ENCODE measurements at regions not wholly inside any gene's neighbourhood (a gene's known extent, or its start where the extent isn't known, plus 50 kb on each side); places are given as distances from the start of the nearest gene placed in this dataset.

- Histone ChIP-seq H2AFZ (ENCODE audit: insufficient read depth, low read length, poor library complexity) (no peak overlapping the region), H2BK12ac (ENCODE audit: low read length) (no peak overlapping the region), H2BK5ac (ENCODE audit: low read depth, low read length, poor library complexity) (no peak overlapping the region), H4K8ac (ENCODE audit: low read depth, low read length) (no peak overlapping the region), H4K12ac (ENCODE audit: low read depth, low read length) (no peak overlapping the region), H3K4me3 (ENCODE audit: low read depth, low read length) (no peak overlapping the region), H2AK5ac (ENCODE audit: low read length) (no peak overlapping the region), H3K4me1 (ENCODE audit: control insufficient read depth in 1 of 2, insufficient read depth in 2 of 2, low read length in 2 of 2) (no peaks in the 10 kb centered on the region), H4K91ac (ENCODE audit: low read depth, low read length) (no peak overlapping the region), H2BK120ac (ENCODE audit: insufficient read depth, low read length, poor library complexity) (no peak overlapping the region), H3K23ac (ENCODE audit: low read length) (no peak overlapping the region), H3K79me1 (ENCODE audit: low read length) (no peaks in the 10 kb centered on the region), H3K27me3 (ENCODE audit: insufficient read depth, low read length) (peaks cover 2% of the 10 kb centered on the region), H3K36me3 (ENCODE audit: control insufficient read depth in 1 of 2, insufficient read depth in 2 of 2, low read length in 2 of 2) (no peaks in the 10 kb centered on the region), H3K9ac (ENCODE audit: low read length) (no peak overlapping the region), H3K4me2 (ENCODE audit: low read length) (no peak overlapping the region), H3K14ac (ENCODE audit: low read length) (no peak overlapping the region), H3K79me2 (ENCODE audit: control insufficient read depth, insufficient read depth, low read length, poor library complexity) (no peaks in the 10 kb centered on the region), H3K27ac (ENCODE audit: low read depth, low read length) (no peak overlapping the region), H3K18ac (ENCODE audit: low read length) (no peak overlapping the region), H3K4ac (ENCODE audit: low read depth, low read length) (no peak overlapping the region), H3K9me3 (ENCODE audit: insufficient read depth, low read depth, low read length) (no peaks in the 10 kb centered on the region)
- DNase-seq = no peak
- 50% methylated on average over 2 of the region's 4 CpGs for WGBS (ENCODE audit: extremely low coverage, insufficient coverage, insufficient read length)
Measured at GRCh38 chr6:44618371-44618770, 230.9 kb downstream of the CDC5L start.

- WGBS (ENCODE audit: extremely low coverage, insufficient coverage, insufficient read length) = no CpG with 5 or more reads among the region's 4 CpGs
- no peak overlapping the region for H3K27ac ChIP-seq (ENCODE audit: low read depth, low read length)
- H3K4ac ChIP-seq (ENCODE audit: low read depth, low read length) = no peak overlapping the region
- no peak overlapping the region for H3K4me3 ChIP-seq (ENCODE audit: low read depth, low read length)
- no peak overlapping the region for H3K23ac ChIP-seq (ENCODE audit: low read length)
- H3K9me3 ChIP-seq (ENCODE audit: insufficient read depth, low read depth, low read length) = peaks cover under 1% of the 10 kb centered on the region
- H2AK5ac ChIP-seq (ENCODE audit: low read length) = no peak overlapping the region
- no peak overlapping the region for H3K9ac ChIP-seq (ENCODE audit: low read length)
- H4K8ac ChIP-seq (ENCODE audit: low read depth, low read length) = no peak overlapping the region
- H3K14ac ChIP-seq (ENCODE audit: low read length) = no peak overlapping the region
- no peak overlapping the region for H3K18ac ChIP-seq (ENCODE audit: low read length)
- no peak overlapping the region for H2BK120ac ChIP-seq (ENCODE audit: insufficient read depth, low read length, poor library complexity)
- H3K79me2 ChIP-seq (ENCODE audit: control insufficient read depth, insufficient read depth, low read length, poor library complexity) = no peaks in the 10 kb centered on the region
- H2BK12ac ChIP-seq (ENCODE audit: low read length) = no peak overlapping the region
- no peak overlapping the region for H4K91ac ChIP-seq (ENCODE audit: low read depth, low read length)
- DNase-seq = no peak
- no peak overlapping the region for H2AFZ ChIP-seq (ENCODE audit: insufficient read depth, low read length, poor library complexity)
- H3K79me1 ChIP-seq (ENCODE audit: low read length) = no peaks in the 10 kb centered on the region
- H3K36me3 ChIP-seq (ENCODE audit: control insufficient read depth in 1 of 2, insufficient read depth in 2 of 2, low read length in 2 of 2) = no peaks in the 10 kb centered on the region
- H3K4me1 ChIP-seq (ENCODE audit: control insufficient read depth in 1 of 2, insufficient read depth in 2 of 2, low read length in 2 of 2) = peaks cover 2 to 10% of the 10 kb centered on the region in 2 experiments
- H3K27me3 ChIP-seq (ENCODE audit: insufficient read depth, low read length) = peaks cover 2% of the 10 kb centered on the region
- H3K4me2 ChIP-seq (ENCODE audit: low read length) = no peak overlapping the region
- H2BK5ac ChIP-seq (ENCODE audit: low read depth, low read length, poor library complexity) = no peak overlapping the region
- no peak overlapping the region for H4K12ac ChIP-seq (ENCODE audit: low read depth, low read length)
Measured at GRCh38 chr6:44620922-44621321, 233.4 kb downstream of the CDC5L start.

DNA sequence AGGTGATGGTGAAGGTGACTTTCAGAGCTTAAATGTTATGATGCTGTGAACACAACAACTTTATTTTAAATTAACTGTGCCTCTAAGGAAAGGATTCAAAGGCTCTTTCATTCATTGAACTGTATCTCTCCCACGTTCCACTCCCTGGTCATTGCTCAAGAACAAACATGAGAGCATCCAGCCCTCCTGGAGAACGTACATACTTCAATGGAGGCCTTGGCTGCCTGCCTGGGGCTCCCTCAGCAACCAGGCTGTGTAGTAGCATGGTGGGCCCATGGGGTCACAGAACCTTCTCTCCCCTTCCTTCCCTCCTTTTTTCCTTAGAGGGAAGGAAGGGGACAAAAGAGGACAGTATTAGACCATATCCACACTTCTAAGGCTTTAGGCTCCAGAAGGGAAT is 234.3 kb downstream of the CDC5L start:
- Histone ChIP-seq H2BK12ac (ENCODE audit: low read length) (no peak overlapping the region), H2AFZ (ENCODE audit: insufficient read depth, low read length, poor library complexity) (no peak overlapping the region), H4K91ac (ENCODE audit: low read depth, low read length) (no peak overlapping the region), H3K18ac (ENCODE audit: low read length) (no peak overlapping the region), H3K79me2 (ENCODE audit: control insufficient read depth, insufficient read depth, low read length, poor library complexity) (no peaks in the 10 kb centered on the region), H3K27me3 (ENCODE audit: insufficient read depth, low read length) (peaks cover 2% of the 10 kb centered on the region), H4K8ac (ENCODE audit: low read depth, low read length) (no peak overlapping the region), H2BK120ac (ENCODE audit: insufficient read depth, low read length, poor library complexity) (no peak overlapping the region), H3K14ac (ENCODE audit: low read length) (no peak overlapping the region), H3K27ac (ENCODE audit: low read depth, low read length) (no peak overlapping the region), H3K23ac (ENCODE audit: low read length) (no peak overlapping the region), H3K79me1 (ENCODE audit: low read length) (peaks cover 3% of the 10 kb centered on the region), H3K4me3 (ENCODE audit: low read depth, low read length) (no peak overlapping the region), H2BK5ac (ENCODE audit: low read depth, low read length, poor library complexity) (no peak overlapping the region), H3K36me3 (ENCODE audit: control insufficient read depth in 1 of 2, insufficient read depth in 2 of 2, low read length in 2 of 2) (no peaks in the 10 kb centered on the region), H3K4me2 (ENCODE audit: low read length) (no peak overlapping the region), H3K9ac (ENCODE audit: low read length) (no peak overlapping the region), H3K4ac (ENCODE audit: low read depth, low read length) (no peak overlapping the region), H4K12ac (ENCODE audit: low read depth, low read length) (no peak overlapping the region), H3K9me3 (ENCODE audit: insufficient read depth, low read depth, low read length) (peaks cover 3% of the 10 kb centered on the region), H3K4me1 (ENCODE audit: control insufficient read depth in 1 of 2, insufficient read depth in 2 of 2, low read length in 2 of 2) (peaks cover 3 to 10% of the 10 kb centered on the region in 2 experiments), H2AK5ac (ENCODE audit: low read length) (no peak overlapping the region)
- no peak for DNase-seq
- WGBS (ENCODE audit: extremely low coverage, insufficient coverage, insufficient read length) = no CpG with 5 or more reads among the region's 2 CpGs

DNA sequence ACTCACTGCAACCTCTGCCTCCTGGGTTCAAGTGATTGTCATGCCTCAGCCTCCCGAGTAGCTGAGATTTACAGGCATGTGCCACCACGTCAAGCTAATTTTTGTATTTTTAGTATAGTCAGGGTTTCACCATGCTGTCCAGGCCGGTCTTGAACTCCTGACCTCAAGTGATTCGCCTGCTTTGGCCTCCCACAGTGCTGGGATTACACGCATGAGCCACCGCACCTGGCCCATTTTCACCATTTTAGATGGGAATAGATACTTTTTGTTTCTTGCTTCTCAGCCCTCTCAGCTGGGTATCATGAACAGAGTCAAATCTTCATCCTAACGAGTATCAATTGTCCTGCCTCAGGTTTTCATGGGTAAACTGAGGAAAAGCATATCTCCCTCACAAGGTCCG is 235.0 kb downstream of the CDC5L start:
- H2AK5ac ChIP-seq (ENCODE audit: low read length) = no peak overlapping the region
- no peaks in the 10 kb centered on the region for H3K36me3 ChIP-seq (ENCODE audit: control insufficient read depth in 1 of 2, insufficient read depth in 2 of 2, low read length in 2 of 2)
- no peak overlapping the region for H2BK120ac ChIP-seq (ENCODE audit: insufficient read depth, low read length, poor library complexity)
- no peak overlapping the region for H3K4ac ChIP-seq (ENCODE audit: low read depth, low read length)
- peaks cover 2% of the 10 kb centered on the region for H3K27me3 ChIP-seq (ENCODE audit: insufficient read depth, low read length)
- H4K12ac ChIP-seq (ENCODE audit: low read depth, low read length) = no peak overlapping the region
- H3K9ac ChIP-seq (ENCODE audit: low read length) = no peak overlapping the region
- DNase-seq = no peak
- H3K23ac ChIP-seq (ENCODE audit: low read length) = no peak overlapping the region
- peaks cover 8% of the 10 kb centered on the region for H3K79me1 ChIP-seq (ENCODE audit: low read length)
- no CpG with 5 or more reads among the region's 8 CpGs for WGBS (ENCODE audit: extremely low coverage, insufficient coverage, insufficient read length)
- no peak overlapping the region for H3K14ac ChIP-seq (ENCODE audit: low read length)
- no peak overlapping the region for H2BK12ac ChIP-seq (ENCODE audit: low read length)
- H3K4me1 ChIP-seq (ENCODE audit: control insufficient read depth in 1 of 2, insufficient read depth in 2 of 2, low read length in 2 of 2) = peaks cover 9 to 17% of the 10 kb centered on the region in 2 experiments
- H2AFZ ChIP-seq (ENCODE audit: insufficient read depth, low read length, poor library complexity) = no peak overlapping the region
- no peaks in the 10 kb centered on the region for H3K79me2 ChIP-seq (ENCODE audit: control insufficient read depth, insufficient read depth, low read length, poor library complexity)
- H3K27ac ChIP-seq (ENCODE audit: low read depth, low read length) = no peak overlapping the region
- no peak overlapping the region for H4K8ac ChIP-seq (ENCODE audit: low read depth, low read length)
- no peak overlapping the region for H2BK5ac ChIP-seq (ENCODE audit: low read depth, low read length, poor library complexity)
- H3K4me3 ChIP-seq (ENCODE audit: low read depth, low read length) = no peak overlapping the region
- H3K18ac ChIP-seq (ENCODE audit: low read length) = no peak overlapping the region
- no peak overlapping the region for H4K91ac ChIP-seq (ENCODE audit: low read depth, low read length)
- H3K4me2 ChIP-seq (ENCODE audit: low read length) = no peak overlapping the region
- H3K9me3 ChIP-seq (ENCODE audit: insufficient read depth, low read depth, low read length) = peaks cover 5% of the 10 kb centered on the region

All from trophoblast cell (in vitro differentiated cells and primary cell).